SK-MEL-5 (cell line): ENCODE measurements at regions not wholly inside any gene's neighbourhood (a gene's known extent, or its start where the extent isn't known, plus 50 kb on each side); places are given as distances from the start of the nearest gene placed in this dataset.

ENCODE experiments used
- DNase-seq: peaks from one replicate; pipeline ENCODE4 v3.0.0-alpha.2; 2016; ENCODE audit warnings: low read depth, low spot score
- in situ Hi-C: cut with HindIII; loops from 2 replicates; pipeline ENCODE4 v1.10.0; 2016; ENCODE audit warnings: low sequenced_read_pairs, high pct_unique_total_duplicates, low pct_unique_long_range_greater_than_20kb

DNA sequence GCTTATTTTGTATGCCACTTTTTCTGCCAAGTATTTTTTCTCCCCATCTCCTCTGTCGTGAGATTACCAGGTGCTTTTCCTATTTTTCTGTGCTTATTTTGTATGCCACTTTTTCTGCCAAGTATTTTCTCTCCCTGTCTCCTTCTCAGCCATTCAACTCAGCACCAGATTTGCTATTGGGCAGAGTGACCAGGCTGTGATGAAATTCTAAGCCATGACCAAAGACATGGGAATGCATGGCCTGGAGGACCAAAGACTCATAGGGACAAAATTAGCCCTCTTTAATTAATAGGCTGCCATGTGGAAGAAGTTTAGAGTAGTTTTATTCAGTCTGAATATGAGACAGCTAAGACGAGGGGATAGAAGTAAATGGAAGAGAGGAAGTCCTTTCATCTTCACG lies 257.4 kb downstream of the SQOR start:
- no peak for DNase-seq

DNA sequence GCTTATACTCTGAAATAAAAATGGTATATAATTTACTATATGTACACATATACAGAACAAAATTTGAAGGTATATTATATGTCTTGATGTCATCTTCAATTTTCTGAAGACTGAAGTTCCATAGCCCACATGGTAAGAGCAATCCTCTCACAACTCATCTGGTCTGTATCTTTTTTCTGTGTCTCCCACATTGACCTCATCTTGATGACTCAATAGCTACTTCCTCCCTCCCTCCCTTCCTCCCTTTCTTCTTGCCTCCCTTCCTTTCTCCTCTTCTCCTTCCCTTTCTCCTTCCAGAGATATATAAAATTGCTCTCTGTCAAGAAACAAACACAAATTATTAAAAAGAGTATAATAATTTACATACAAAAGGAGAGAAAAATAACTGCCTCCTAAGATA lies 268.5 kb downstream of the SQOR start:
- DNase-seq = no peak
- in situ Hi-C loops = no loop called here

More for the DNA sequence above, 257.4 kb downstream of the SQOR start:
- in situ Hi-C loops = no loop called here

DNA sequence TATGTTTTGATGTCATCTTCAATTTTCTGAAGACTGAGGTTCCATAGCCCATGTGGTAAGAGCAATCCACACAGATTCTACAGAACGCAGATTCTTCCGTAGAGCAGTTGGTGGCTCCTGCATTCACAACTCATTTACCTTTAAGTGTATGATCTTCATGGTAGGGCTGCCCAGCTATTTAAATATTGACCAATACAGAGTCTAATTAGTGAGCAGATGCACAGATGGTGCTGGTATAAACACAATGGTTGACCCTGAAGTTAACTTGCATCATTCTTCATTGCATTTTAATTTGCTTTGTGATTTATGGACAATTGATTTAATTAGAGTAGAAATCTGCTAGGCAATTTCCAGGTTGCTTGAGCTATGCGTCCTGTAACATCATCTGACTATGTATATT lies 269.2 kb downstream of the SQOR start:
- in situ Hi-C loops = no loop called here
- DNase-seq = no peak

DNA sequence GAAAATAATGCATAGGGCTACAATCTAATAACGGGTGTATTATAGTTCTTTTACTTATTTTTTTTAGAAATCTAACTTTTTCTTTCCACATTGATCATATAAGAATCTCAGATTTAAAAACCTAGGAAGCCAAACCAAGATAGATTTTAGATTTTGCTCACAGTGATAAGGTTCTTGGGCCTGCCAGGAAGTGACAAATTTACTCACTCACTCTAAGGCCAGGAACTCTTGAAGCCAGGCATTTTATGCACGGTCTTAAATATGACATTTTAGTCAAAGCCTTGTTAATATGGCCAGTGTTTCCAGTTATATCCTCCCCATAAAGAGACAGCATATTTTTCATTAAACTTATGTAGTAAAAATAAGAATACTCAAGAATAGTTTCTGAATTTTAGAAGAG lies 271.4 kb downstream of the SQOR start:
- in situ Hi-C loops = no loop called here
- DNase-seq = no peak

DNA sequence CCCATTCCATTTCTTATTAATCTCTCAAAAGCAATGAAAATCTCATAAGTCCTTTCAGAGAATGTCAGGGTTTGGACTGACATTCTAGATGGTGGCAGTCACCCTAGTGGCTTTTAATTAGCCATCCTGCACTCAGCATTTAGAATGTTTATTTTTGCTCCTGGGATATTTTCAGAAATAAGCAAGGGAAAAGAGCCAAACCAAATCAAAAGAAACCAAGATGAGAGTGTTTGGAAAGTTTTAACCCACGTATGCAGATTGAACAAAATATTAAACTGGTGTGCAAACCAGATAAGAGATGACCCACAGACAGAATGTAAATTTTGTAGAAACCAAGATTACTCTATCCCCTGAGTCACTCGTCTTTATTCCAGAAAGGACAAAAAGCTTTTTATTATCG lies 275.8 kb downstream of the SQOR start:
- in situ Hi-C loops = no loop called here
- no peak for DNase-seq

DNA sequence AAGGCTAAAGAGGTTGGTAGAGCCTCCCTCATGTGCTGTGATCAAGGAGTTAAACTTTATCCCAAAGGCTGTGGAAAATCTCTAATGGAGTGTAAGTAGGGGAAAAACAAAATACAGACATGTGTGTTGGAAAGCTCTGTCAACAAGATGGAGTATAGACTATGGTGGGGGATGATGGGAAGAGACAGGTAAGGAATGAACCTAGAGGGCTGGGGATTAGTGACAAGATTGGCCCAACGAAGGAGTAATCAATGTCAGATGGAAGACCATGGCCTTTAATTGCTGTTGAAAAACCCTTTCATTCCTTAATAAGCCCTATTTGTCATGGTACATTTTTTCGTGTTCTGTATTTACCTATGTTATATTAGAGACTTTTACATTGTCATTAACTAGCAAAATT lies 278.6 kb downstream of the SQOR start:
- in situ Hi-C loops = no loop called here
- no peak for DNase-seq

DNA sequence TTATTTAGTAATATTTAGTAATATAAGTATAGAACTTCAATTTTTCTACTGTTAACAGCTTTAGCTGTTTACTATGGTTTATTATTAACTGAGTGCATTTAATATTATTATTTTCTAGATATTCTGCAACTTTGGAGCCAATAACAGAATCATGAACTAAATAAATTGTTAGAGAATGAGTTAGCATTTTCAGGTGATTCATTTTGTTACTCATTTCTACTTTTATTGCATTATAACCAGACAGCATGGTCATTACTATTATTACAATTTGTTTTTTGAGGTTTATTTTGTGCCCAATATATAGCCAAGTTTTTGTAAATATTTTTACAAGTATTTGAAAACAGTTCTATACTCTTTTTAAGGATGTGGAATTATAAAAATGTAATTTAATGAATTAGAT lies 279.6 kb downstream of the SQOR start:
- no peak for DNase-seq
- in situ Hi-C loops = no loop called here

DNA sequence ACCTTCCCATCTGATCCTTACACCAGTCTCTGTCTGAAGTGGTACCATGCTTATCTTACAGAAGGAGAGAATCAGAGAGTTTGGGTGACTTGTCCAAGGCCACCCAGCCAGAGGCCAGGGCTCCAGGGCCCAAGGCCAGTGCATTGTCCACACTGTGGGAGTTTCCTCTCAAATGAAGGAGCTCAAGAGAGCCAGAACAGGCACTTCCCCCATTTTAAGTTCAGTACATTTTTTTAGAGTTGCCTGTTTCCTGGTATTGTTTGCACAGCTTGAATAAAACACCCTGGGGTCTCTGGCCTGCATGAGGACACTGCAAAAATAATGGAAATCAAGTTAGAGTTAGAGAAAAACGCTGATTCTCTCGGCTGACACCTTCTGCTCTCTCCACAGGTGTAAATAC lies 284.0 kb downstream of the SQOR start:
- in situ Hi-C loops = no loop called here
- DNase-seq = no peak

DNA sequence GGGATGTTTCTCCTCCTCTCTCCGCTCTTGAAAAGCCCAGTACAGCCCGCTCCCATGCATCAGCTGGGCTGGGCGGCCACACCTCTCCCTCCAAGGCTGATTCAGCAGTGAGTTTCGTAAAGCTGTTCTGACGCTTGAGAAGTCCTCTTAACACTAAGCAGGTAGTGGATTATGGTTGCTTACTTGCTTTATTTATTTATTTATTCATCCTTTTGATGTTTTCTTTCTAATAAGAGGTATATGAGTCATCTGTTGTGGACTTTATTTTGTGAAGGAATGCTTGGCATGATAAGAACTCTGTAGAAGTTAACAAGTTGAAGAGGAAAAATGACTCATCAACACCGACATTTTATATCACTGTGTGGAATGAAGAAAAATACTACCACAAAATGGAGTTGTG lies 285.0 kb downstream of the SQOR start:
- DNase-seq = no peak
- in situ Hi-C loops = no loop called here

DNA sequence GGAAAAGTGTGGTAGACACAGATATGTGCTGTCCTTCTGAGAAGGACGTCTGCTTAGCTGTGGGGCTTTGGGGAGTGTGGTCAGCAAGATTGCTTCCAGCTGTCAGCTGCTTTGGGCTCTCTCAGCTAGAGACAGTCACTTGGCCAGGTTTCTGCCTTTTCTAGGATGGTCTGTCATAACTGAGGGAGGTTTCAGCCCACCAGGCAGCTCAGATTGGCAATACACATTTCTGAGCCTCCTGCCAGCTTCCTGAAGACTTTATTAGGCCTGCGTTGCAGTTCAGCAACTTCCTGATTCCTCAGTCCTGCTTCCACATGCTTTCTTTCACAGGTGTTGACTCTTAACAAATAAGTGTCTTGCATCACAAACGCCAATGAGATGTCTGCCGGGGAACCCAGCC lies 286.5 kb downstream of the SQOR start:
- in situ Hi-C loops = no loop called here
- DNase-seq = no peak

DNA sequence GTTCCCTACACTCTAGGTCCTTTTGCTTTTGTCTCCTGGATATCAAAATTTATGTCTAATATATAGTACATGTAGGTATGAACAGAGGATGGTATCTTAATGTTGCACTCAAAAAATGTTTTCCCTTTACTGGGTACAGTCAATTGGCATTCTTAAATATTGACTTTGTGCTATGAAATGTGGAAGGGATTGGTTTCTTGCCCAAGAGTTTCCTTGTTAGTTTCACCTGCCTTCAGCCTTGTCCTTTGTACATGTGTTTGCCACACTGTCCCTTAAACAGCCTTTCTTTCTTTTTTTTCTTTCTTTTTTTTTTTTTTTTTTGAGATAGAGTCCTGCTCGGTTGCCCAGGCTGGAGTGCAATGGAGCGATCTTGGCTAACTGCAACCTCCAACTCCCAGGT lies 287.1 kb downstream of the SQOR start:
- in situ Hi-C loops = no loop called here

DNA sequence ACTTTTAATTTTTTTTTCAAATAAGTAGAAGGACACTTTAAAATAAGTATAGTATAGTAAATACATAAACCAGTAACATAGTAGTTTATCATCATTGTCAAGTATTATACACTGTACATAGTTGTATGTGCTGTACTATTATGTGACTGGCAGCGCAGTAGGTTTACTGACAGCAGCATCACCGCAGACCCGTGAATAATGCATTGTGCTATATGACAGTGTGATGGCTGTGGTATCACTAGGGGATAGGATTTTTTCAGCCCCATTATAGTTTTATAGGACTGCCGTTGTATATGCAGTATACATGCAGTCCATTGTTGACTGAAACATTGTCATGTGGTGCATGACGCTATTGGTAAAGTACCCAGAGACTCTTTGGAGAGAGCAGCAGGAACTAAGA lies 306.5 kb downstream of the SQOR start:
- no peak for DNase-seq
- in situ Hi-C loops = no loop called here

More for the DNA sequence above, 287.1 kb downstream of the SQOR start:
- no peak for DNase-seq

DNA sequence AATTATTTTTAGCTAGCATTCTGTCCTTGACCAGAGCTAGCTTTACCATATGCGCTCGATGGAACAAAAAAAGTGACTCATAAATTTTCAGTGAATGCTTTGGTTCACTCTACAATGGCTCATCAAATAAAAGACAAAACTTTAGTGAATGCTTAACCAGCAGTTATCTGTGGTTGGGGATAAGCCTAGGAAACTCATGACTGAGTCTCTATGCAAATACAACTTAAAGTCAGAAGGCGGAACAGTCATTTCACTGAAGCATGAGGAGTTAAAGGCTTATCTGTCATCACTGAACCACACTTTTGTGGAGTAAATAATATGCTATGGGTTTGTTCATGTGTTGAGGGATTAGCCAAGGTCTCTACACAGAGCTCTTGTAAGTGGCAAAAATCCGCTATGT lies 308.4 kb downstream of the SQOR start:
- in situ Hi-C loops = no loop called here
- no peak for DNase-seq

DNA sequence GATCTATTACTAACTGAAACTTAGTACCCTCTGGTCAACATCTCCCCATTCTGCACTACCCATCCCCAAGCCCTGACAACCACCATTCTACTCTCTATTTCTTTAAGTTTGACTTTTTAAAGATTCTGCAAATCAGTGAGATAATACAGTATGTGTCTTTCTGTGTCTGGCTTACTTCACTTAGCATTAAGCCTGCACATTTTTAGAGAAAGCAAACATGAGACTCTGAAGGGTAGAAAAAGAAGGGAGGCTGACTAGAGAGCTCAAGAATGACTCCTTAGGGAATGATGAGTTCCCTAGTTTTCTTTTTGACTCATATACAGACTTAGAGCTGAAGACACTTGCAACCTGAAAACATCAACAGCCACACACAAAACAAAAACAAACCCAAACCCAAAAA lies 311.3 kb downstream of the SQOR start:
- no peak for DNase-seq
- in situ Hi-C loops = no loop called here

DNA sequence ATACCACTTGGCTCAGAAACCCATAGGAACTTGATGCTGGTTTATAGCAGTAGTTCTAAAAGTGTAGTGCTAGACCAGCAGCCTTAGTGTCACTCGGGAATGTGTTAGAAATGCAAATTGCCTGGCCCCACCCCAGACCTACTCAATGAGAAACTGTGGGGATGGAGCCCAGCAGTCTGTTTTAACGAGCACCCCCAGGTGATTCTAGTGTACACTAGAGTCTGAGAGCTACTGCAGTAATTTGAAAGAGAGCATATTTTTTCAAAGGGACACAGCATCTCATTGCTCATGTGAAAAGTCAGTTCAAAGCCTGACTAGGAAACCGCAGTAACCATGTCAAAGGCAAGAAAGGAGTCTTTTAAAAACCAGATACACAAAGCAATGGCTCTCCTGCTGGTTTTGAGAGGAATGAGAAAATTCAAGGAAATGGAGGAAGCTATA lies 313.4 kb downstream of the SQOR start:
- DNase-seq = no peak
- in situ Hi-C loops = no loop called here

DNA sequence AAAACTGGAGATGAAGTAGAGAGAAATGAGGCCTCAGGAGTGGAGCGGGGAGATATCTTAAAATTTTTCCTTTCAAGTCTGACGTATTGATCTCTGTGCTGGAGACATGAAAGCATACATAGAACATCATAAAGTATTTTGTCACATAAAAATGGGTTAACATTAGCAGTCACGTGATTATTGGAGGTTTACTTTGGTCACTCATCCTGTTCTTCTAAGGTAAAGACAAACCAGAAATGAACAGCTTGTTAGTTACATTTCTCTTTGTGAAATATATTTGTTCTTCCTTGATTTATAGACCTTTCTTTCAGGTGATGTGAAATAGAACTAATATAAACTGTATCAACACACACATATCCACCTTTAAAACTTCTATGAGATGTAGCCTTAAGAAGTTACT lies 324.1 kb downstream of the SQOR start:
- in situ Hi-C loops = no loop called here
- no peak for DNase-seq

DNA sequence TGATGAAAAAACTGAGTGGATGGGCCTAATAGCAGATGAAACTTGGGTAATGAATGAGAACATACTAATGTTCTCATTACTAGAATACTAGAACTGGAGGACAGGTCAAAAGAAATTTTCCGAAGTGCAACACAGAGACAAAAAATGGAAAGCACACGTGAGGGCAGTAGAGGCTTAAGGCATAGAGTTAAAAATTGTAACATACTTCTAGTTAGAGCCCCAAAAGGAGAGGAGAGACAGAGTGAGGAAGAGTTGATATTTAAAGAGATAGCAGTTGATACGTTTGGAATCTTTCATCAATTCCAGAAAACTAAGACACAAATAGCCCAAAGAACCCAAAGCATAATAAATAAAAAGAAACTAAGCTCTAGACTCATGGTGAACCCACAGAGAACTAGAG lies 327.9 kb downstream of the SQOR start:
- no peak for DNase-seq
- in situ Hi-C loops = no loop called here

DNA sequence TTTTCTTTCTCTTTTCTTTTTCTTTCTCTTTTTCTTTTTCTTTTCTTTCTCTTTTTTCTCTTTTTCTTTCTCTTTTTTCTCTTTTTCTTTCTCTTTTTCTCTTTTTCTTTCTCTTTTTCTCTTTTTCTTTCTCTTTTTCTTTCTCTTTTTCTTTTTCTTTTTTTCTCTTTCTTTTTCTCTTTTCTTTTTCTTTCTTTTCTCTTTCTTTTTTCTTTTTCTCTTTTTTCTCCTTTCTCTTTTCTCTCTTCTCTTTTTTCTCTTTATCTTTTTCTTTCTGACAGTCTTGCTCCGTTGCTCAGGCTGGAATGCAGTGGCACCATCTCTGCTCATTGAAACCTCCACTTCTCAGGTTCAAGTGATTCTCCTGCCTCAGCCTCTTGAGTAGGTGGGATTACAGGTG lies 335.7 kb downstream of the SQOR start:
- in situ Hi-C loops = no loop called here
- DNase-seq = no peak

DNA sequence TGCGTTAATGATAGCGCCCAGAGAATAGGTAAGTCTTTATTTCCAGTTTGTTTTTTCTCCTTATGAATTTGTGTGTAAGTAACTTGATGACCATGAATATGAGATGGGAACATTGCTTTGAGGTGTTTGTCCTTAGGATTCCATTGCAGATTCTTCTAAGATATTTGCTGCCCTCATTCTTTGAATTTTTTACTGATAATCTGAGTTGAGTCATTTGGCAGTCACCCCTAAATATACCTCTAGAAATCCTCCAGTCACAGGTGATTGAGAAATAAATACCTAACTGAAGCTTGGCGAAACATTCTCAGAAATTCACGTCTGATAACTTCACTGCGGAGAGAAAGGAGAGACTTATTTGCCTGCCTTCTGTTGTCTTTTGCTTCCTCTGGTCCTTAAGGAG lies 345.5 kb downstream of the SQOR start:
- DNase-seq = no peak
- in situ Hi-C loops = no loop called here

DNA sequence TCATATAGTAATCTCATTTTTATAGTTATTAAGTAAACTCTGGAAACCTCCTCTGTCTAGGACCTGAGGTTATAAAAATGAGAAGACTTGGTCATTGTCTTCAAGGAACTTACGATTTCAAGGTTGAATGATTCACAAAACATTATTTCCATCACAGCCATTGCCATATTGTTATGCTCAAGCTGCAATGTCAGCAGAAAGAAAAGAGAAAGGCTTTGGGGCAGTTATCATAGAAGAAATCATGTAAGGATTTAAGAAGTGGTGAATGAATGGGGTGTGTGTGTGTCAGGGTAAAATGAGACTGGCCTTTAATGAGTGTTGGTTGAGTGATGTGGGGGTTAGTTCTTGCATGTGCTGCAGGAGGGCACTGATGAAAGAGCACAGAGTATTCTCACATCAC lies 346.8 kb downstream of the SQOR start:
- no peak for DNase-seq
- in situ Hi-C loops = no loop called here

DNA sequence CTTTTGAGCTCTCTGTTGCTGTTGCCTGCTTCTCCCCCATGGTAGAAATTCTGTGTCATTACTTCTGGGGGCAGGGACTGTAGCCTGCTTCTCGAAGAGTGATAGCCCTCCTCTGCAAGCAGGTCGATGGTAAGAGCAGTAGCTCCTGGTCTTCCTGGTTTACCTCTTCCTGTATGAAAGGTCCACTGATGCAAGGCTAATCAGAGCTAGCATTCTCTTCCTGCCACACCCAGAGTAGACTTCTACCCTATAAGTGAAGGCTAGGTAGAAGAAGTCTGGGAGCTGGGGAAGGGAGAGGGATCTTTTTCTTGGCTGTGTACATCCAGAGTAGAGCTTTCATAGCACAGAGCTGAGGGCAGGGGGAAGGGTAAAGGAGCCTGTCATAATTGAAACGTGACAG lies 357.0 kb downstream of the SQOR start:
- in situ Hi-C loops = no loop called here
- DNase-seq = no peak
